ENCODE measurements at regions not wholly inside any gene's neighbourhood (a gene's known extent, or its start where the extent isn't known, plus 50 kb on each side); places are given as distances from the start of the nearest gene placed in this dataset.
"Not testable (repeated sequence)": the region's sequence is repeated elsewhere in the genome, so short reads cannot be mapped to it uniquely, and the experiment has no call there.

DNA sequence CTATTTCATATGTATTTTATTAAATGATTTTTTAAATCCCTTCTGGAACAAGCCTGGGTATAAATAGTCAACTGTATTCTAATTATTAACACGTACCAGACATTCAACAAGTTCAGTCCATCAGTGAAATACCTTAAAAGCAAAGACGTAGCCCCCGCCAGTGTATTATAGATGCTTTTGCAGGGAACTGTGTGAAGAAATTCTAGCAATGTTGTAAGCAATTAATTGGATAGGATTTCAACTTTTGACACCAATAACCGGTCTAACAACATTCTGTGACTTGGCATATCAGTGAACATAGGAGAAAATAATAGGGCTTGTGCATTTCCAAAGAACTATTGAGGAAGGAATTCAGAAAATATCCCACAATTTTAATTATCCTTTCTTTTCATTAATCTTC is 67.2 kb upstream of the TGFBR2 start:
- no peaks in the 10 kb centered on the region for H4K20me1 ChIP-seq (ENCODE audit: insufficient read depth, low read length, poor library complexity, severe bottlenecking)
- no peaks in the 10 kb centered on the region for H3K27me3 ChIP-seq (ENCODE audit: insufficient read depth, low read length, poor library complexity, severe bottlenecking)
- no peak overlapping the region for H3K4me3 ChIP-seq (ENCODE audit: low read length, poor library complexity, severe bottlenecking)
- no peak overlapping the region for H3K9ac ChIP-seq (ENCODE audit: low read depth, low read length, poor library complexity, severe bottlenecking)
- no peaks in the 10 kb centered on the region for H3F3A ChIP-seq (ENCODE audit: low read depth)
- TF ChIP-seq EZH2phosphoT487 (IDR thresholded peaks at IDR 0.05; ENCODE audit: borderline replicate concordance) (no peak), CTCF (conservative IDR thresholded peaks at IDR 0.05; ENCODE audit: low read length) (no peak)
- peaks cover 7% of the 10 kb centered on the region for H3K4me1 ChIP-seq (ENCODE audit: insufficient read depth, low read length, poor library complexity, severe bottlenecking)
- H3K79me2 ChIP-seq (ENCODE audit: insufficient read depth, low read length): no peaks in the 10 kb centered on the region
- H3K4me2 ChIP-seq (ENCODE audit: low read depth, low read length, poor library complexity, severe bottlenecking): no peak overlapping the region
- no peaks in the 10 kb centered on the region for H3K9me3 ChIP-seq (ENCODE audit: insufficient read depth, low read depth, low read length)
- H3K36me3 ChIP-seq (ENCODE audit: insufficient read depth, low read length): no peaks in the 10 kb centered on the region
- no peak overlapping the region for H2AFZ ChIP-seq (ENCODE audit: low read length)
- no peaks in the 10 kb centered on the region for H3K9me2 ChIP-seq (replicated peaks; ENCODE audit: low read depth, low read length)

DNA sequence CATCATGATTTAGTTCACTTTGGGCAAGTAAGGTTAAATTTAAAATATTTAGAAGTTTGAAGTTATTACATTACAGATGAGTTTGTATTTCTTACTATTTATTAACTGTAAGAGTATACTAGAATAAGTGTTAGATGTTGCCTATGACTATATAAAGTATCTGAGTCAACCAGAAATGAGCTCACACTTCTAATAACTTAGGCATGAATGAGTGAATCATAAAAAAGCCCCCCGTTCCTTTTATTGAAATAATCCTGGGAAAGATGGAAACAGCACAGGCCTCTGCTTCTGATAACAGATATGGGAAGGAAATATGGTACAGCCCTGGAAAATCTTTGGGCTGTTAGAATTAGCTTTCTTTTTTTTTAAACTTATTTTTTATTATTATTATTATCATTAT is 66.6 kb upstream of the TGFBR2 start:
- H3K4me1 ChIP-seq (ENCODE audit: insufficient read depth, low read length, poor library complexity, severe bottlenecking): peaks cover 7% of the 10 kb centered on the region
- H2AFZ ChIP-seq (ENCODE audit: low read length): no peak overlapping the region
- no peaks in the 10 kb centered on the region for H4K20me1 ChIP-seq (ENCODE audit: insufficient read depth, low read length, poor library complexity, severe bottlenecking)
- H3K9ac ChIP-seq (ENCODE audit: low read depth, low read length, poor library complexity, severe bottlenecking): no peak overlapping the region
- no peaks in the 10 kb centered on the region for H3K9me2 ChIP-seq (replicated peaks; ENCODE audit: low read depth, low read length)
- no peak overlapping the region for H3K4me3 ChIP-seq (ENCODE audit: low read length, poor library complexity, severe bottlenecking)
- H3F3A ChIP-seq (ENCODE audit: low read depth): no peaks in the 10 kb centered on the region
- H3K36me3 ChIP-seq (ENCODE audit: insufficient read depth, low read length): no peaks in the 10 kb centered on the region
- H3K27me3 ChIP-seq (ENCODE audit: insufficient read depth, low read length, poor library complexity, severe bottlenecking): no peaks in the 10 kb centered on the region
- no peak for TF ChIP-seq EZH2phosphoT487 (IDR thresholded peaks at IDR 0.05; ENCODE audit: borderline replicate concordance)
- no peak for TF ChIP-seq CTCF (conservative IDR thresholded peaks at IDR 0.05; ENCODE audit: low read length)
- no peaks in the 10 kb centered on the region for H3K79me2 ChIP-seq (ENCODE audit: insufficient read depth, low read length)
- H3K4me2 ChIP-seq (ENCODE audit: low read depth, low read length, poor library complexity, severe bottlenecking): no peak overlapping the region
- no peaks in the 10 kb centered on the region for H3K9me3 ChIP-seq (ENCODE audit: insufficient read depth, low read depth, low read length)

DNA sequence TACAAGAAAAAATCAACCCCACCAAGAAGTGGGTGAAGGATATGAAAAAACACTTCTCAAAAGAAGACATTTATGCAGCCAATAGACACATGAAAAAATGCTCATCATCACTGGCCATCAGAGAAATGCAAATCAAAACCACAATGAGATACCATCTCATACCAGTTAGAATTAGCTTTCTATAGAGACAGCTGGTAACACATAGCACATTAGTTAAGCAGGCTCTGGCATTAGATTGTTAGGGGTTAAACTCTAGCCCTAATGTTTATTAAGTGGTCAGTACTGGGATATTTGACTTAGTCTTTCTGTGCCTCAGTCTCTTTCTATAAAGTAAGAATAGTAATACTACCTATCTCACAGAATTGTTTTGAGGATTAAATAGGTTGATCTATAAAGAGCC is 65.2 kb upstream of the TGFBR2 start:
- H4K20me1 ChIP-seq (ENCODE audit: insufficient read depth, low read length, poor library complexity, severe bottlenecking); H2AFZ ChIP-seq (ENCODE audit: low read length); H3K36me3 ChIP-seq (ENCODE audit: insufficient read depth, low read length); H3K4me3 ChIP-seq (ENCODE audit: low read length, poor library complexity, severe bottlenecking); H3K4me1 ChIP-seq (ENCODE audit: insufficient read depth, low read length, poor library complexity, severe bottlenecking); H3K9ac ChIP-seq (ENCODE audit: low read depth, low read length, poor library complexity, severe bottlenecking); H3K79me2 ChIP-seq (ENCODE audit: insufficient read depth, low read length); H3K9me3 ChIP-seq (ENCODE audit: insufficient read depth, low read depth, low read length); H3K27me3 ChIP-seq (ENCODE audit: insufficient read depth, low read length, poor library complexity, severe bottlenecking); H3F3A ChIP-seq (ENCODE audit: low read depth); H3K9me2 ChIP-seq (replicated peaks; ENCODE audit: low read depth, low read length): not testable (repeated sequence)
- peak overlapping the region; percentile 41 for H3K4me2 ChIP-seq (ENCODE audit: low read depth, low read length, poor library complexity, severe bottlenecking)

- Histone ChIP-seq H3K9ac (ENCODE audit: low read depth, low read length, poor library complexity, severe bottlenecking) (no peak overlapping the region), H3K9me3 (ENCODE audit: insufficient read depth, low read depth, low read length) (no peaks in the 10 kb centered on the region), H3K9me2 (replicated peaks; ENCODE audit: low read depth, low read length) (no peaks in the 10 kb centered on the region), H2AFZ (ENCODE audit: low read length) (no peak overlapping the region), H3K4me1 (ENCODE audit: insufficient read depth, low read length, poor library complexity, severe bottlenecking) (peaks cover 7% of the 10 kb centered on the region), H4K20me1 (ENCODE audit: insufficient read depth, low read length, poor library complexity, severe bottlenecking) (no peaks in the 10 kb centered on the region), H3K27me3 (ENCODE audit: insufficient read depth, low read length, poor library complexity, severe bottlenecking) (no peaks in the 10 kb centered on the region), H3K4me3 (ENCODE audit: low read length, poor library complexity, severe bottlenecking) (no peak overlapping the region), H3F3A (ENCODE audit: low read depth) (no peaks in the 10 kb centered on the region), H3K4me2 (ENCODE audit: low read depth, low read length, poor library complexity, severe bottlenecking) (no peak overlapping the region), H3K36me3 (ENCODE audit: insufficient read depth, low read length) (no peaks in the 10 kb centered on the region), H3K79me2 (ENCODE audit: insufficient read depth, low read length) (no peaks in the 10 kb centered on the region)
- TF ChIP-seq EZH2phosphoT487 (IDR thresholded peaks at IDR 0.05; ENCODE audit: borderline replicate concordance) (no peak), CTCF (conservative IDR thresholded peaks at IDR 0.05; ENCODE audit: low read length) (no peak)
Observed at GRCh38 chr3:30542897-30543296, 63.5 kb upstream of the TGFBR2 start.
